AG04450 (cell line): ENCODE measurements at regions not wholly inside any gene's neighbourhood (a gene's known extent, or its start where the extent isn't known, plus 50 kb on each side); places are given as distances from the start of the nearest gene placed in this dataset.

Source experiments
- CTCF ChIA-PET: fragments of 300-600, 350-600 bp; formaldehyde crosslinking; extraction: SDS; loops from one replicate; lab custom pipeline; 2022; ENCODE audit warnings: antibody characterized with exemption, inconsistent platforms; lab: Charles Lee
- POLR2A ChIA-PET: fragments of 350-600 bp; formaldehyde crosslinking; extraction: SDS; loops from one replicate; lab custom pipeline; 2021; ENCODE audit warnings: antibody characterized with exemption, inconsistent platforms; lab: Yijun Ruan, JAX
- DNase-seq: peaks from one replicate; pipeline ENCODE4 v3.0.0-alpha.2; 2011; ENCODE audit warnings: low read depth, low spot score
- H3K27ac ChIP-seq: one replicate; pipeline ENCODE4 v1.5.1; 2012; ENCODE audit warnings: low read depth, low read length, control low read depth
- H3K27me3 ChIP-seq: one replicate; pipeline ENCODE4 v1.6.0; 2012; ENCODE audit warnings: low read length; ENCODE audit not compliant: control insufficient read depth, insufficient read depth
- H3K4me3 ChIP-seq: 2 replicates; pipeline ENCODE4 v1.5.1; 2011; ENCODE audit warnings: mild to moderate bottlenecking, low read depth, low read length, control low read depth
- H3K9me3 ChIP-seq: 2 replicates; pipeline ENCODE4 v1.5.1; 2012; ENCODE audit warnings: low read length; ENCODE audit not compliant: control insufficient read depth, insufficient read depth
- CTCF ChIP-seq: IDR thresholded peaks from 2 replicates; pipeline ENCODE4 v1.5.1; 2011; ENCODE audit warnings: low read depth, low read length, control low read depth, inconsistent platforms

- Histone ChIP-seq H3K27ac (no peak overlapping the region), H3K4me3 (no peak overlapping the region), H3K27me3 (peaks cover 4% of the 10 kb centered on the region), H3K9me3 (no peaks in the 10 kb centered on the region; the same call in 1 of the 2 replicates)
- no peak for TF ChIP-seq CTCF
- CTCF ChIA-PET: interaction anchor here (2.5 to 3.6 kb wide), 3 partner anchors 9 to 207 kb away, joined by 11 to 24 read pairs (median 12); no protein-coding TSS in a partner anchor
- POLR2A ChIA-PET: interaction anchor here (0.6 to 1.3 kb wide), 6 partner anchors 10 to 184 kb away, joined by 3 to 7 read pairs (median 4); partner anchors contain the start of gene PKDCC
- DNase-seq: no peak
These were observed 168.4 kb upstream of the PKDCC start for GRCh38 chr2:41879235-41879916.

GRCh38 chr2:41880561-41881243, 167.1 kb upstream of the PKDCC start:
- CTCF ChIA-PET: interaction anchor here (0.5 to 3.6 kb wide), 6 partner anchors 9 to 206 kb away, joined by 3 to 24 read pairs (median 8); no protein-coding TSS in a partner anchor
- POLR2A ChIA-PET: interaction anchor here (0.6 to 0.8 kb wide), 3 partner anchors 13 to 1745 kb away, joined by 3 read pairs; no protein-coding TSS in a partner anchor
- DNase-seq: no peak

GRCh38 chr2:41881249-41881648, 166.6 kb upstream of the PKDCC start:
- TF ChIP-seq CTCF: no peak
- H3K4me3 ChIP-seq: no peak overlapping the region
- DNase-seq: no peak
- H3K27me3 ChIP-seq: peaks cover 4% of the 10 kb centered on the region
- H3K9me3 ChIP-seq: no peaks in the 10 kb centered on the region; the same call in 1 of the 2 replicates
- ChIA-PET POLR2A (interaction anchor here (0.8 kb wide), 1 partner anchor 25 kb away, joined by 3 read pairs; no protein-coding TSS in a partner anchor), CTCF (interaction anchor here (0.9 to 3.6 kb wide), 3 partner anchors 9 to 205 kb away, joined by 3 to 24 read pairs (median 3); no protein-coding TSS in a partner anchor)
- H3K27ac ChIP-seq: no peak overlapping the region

More at GRCh38 chr2:41880561-41881243, 167.1 kb upstream of the PKDCC start:
- no peak overlapping the region for H3K4me3 ChIP-seq
- TF ChIP-seq CTCF: no peak
- H3K27ac ChIP-seq: no peak overlapping the region
- no peaks in the 10 kb centered on the region; the same call in 1 of the 2 replicates for H3K9me3 ChIP-seq
- H3K27me3 ChIP-seq: peaks cover 4% of the 10 kb centered on the region

GRCh38 chr2:41884718-41885117, 163.1 kb upstream of the PKDCC start:
- Histone ChIP-seq H3K9me3 (0 out of 2 replicates have a peak, but pooled peaks cover 2% of the 10 kb centered on the region), H3K27me3 (peaks cover 4% of the 10 kb centered on the region), H3K27ac (no peak overlapping the region), H3K4me3 (no peak overlapping the region)
- POLR2A ChIA-PET: no interaction called here
- CTCF ChIA-PET: no interaction called here
- DNase-seq: no peak
- no peak for TF ChIP-seq CTCF
